GM21825 (cell line): ENCODE measurements at regions not wholly inside any gene's neighbourhood (a gene's known extent, or its start where the extent isn't known, plus 50 kb on each side); places are given as distances from the start of the nearest gene placed in this dataset.

Experiments
- ATAC-seq: cut with Tn5 transposase; IDR thresholded peaks from one replicate; pipeline ENCODE4 v1.9.1; 2021; ENCODE audit warnings: mild to moderate bottlenecking, moderate library complexity; ENCODE audit not compliant: unreplicated experiment

GRCh38 chr1:9179463-9180110 is 50.7 kb upstream of the GPR157 start:
- ATAC-seq: no peak

GRCh38 chr1:9180111-9180819 is 51.4 kb upstream of the GPR157 start:
- ATAC-seq: no peak

- ATAC-seq: no peak
Observed at GRCh38 chr1:9181176-9181906, 52.4 kb upstream of the GPR157 start.

- peak; percentile 62 for ATAC-seq
Observed at GRCh38 chr1:9181990-9182783, 52.4 kb upstream of the H6PD start.

- ATAC-seq: no peak
Observed at GRCh38 chr1:9182784-9183257, 51.8 kb upstream of the H6PD start.

- no peak for ATAC-seq
Observed at GRCh38 chr1:9183441-9183840, 51.1 kb upstream of the H6PD start.

GRCh38 chr1:9183898-9184297 is 50.7 kb upstream of the H6PD start:
- ATAC-seq: no peak

- no peak for ATAC-seq
Observed at GRCh38 chr1:9184749-9185148, 49.8 kb upstream of the H6PD start.
